Activated CD8-positive, alpha-beta memory T cell treated with anti-CD3 and anti-CD28 coated beads, Interleukin-2, amount 50 U/mL, for 4 hours (primary cell): ENCODE measurements at regions not wholly inside any gene's neighbourhood (a gene's known extent, or its start where the extent isn't known, plus 50 kb on each side); places are given as distances from the start of the nearest gene placed in this dataset.
"Not testable (repeated sequence)": the region's sequence is repeated elsewhere in the genome, so short reads cannot be mapped to it uniquely, and the experiment has no call there.

Source experiments
- DNase-seq: peaks from one replicate; pipeline ENCODE4 v3.0.0-alpha.2; 2020

DNA sequence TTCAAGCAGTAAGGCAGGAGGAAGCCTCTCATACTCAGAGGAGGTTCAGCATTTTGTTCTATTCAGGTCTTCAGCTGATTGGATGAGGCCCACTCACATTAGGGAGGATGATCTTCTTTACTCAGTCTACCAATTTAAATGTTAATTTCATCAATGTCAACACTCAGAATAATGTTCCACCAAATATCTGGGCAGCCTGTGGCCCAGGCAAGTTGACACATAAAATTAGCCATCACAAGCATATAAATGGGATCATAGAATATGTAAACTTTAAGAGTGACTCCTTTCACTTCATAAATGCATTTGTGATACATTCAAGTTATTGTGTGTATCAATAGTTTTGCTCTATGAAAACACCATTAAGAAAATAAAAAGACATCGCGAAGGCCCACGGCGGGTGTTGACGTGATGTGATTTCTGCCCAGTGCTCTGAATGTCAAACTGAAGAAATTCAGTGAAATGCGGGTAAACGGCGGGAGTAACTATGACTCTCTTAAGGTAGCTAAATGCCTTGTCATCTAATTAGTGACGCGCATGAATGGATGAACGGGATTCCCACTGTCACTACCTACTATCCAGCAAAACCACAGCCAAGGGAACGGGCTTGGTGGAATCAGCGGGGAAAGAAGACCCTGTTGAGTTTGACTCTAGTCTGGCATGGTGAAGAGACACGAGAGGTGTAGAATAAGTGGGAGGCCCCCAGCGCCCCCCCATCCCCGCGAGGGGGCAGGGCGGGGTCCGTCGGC, 536.1 kb upstream of the AUTS2 start:
- no peak for DNase-seq

GRCh38 chr7:69067397-69067796, 530.9 kb upstream of the AUTS2 start:
- DNase-seq = no peak

DNA sequence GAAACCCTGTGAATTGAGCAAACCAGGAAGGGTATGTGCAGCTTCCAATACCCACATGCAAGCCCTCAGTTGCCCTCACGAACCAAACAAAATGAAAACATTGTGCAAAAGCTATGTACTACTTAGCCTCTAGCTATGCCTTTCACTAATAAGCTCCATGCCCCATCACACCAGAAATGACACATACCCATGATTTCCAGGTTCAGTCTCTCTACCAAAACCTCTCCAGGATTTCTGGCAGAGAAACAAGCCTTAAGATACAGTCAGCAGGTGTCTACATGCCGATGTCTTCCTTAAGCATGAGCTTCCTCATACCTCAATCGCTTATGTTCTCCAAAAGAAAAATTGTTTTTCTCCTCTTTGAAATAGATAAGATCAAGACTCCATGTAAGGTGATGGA, 527.8 kb upstream of the AUTS2 start:
- DNase-seq = no peak

- no peak for DNase-seq
These were observed 521.7 kb upstream of the AUTS2 start for GRCh38 chr7:69076566-69076965.

- no peak for DNase-seq
These were observed 519.1 kb upstream of the AUTS2 start for GRCh38 chr7:69078997-69079769.

GRCh38 chr7:69087281-69087680, 511.0 kb upstream of the AUTS2 start:
- DNase-seq = not testable (repeated sequence)

DNA sequence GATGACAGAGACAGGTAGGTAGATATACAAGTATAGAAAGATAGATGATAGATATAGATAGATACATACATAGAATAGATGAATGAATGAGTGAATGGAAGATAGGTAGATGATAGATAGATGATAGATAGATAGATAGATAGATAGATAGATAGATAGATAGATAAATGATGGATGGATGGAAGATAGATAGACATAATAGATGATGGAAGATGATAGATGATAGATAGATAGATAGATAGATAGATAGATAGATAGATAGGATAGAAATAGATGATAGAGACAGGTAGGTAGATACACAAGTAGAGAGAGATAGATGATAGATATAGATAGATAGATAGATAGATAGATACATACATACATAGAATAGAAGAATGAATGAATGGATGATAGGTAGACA, 510.1 kb upstream of the AUTS2 start:
- no peak for DNase-seq

- DNase-seq = no peak
These were observed 507.3 kb upstream of the AUTS2 start for GRCh38 chr7:69090936-69091335.

- DNase-seq = no peak
These were observed 506.8 kb upstream of the AUTS2 start for GRCh38 chr7:69091521-69091920.

- DNase-seq = no peak
These were observed 503.1 kb upstream of the AUTS2 start for GRCh38 chr7:69095127-69095526.

GRCh38 chr7:69095649-69096048, 502.6 kb upstream of the AUTS2 start:
- no peak for DNase-seq

- DNase-seq = no peak
These were observed 494.3 kb upstream of the AUTS2 start for GRCh38 chr7:69104023-69104422.

- no peak for DNase-seq
These were observed 493.2 kb upstream of the AUTS2 start for GRCh38 chr7:69105092-69105491.

- DNase-seq = no peak
These were observed 492.3 kb upstream of the AUTS2 start for GRCh38 chr7:69105981-69106380.

- DNase-seq = not testable (repeated sequence)
These were observed 491.8 kb upstream of the AUTS2 start for GRCh38 chr7:69106449-69106848.

GRCh38 chr7:69106946-69107345, 491.3 kb upstream of the AUTS2 start:
- DNase-seq = not testable (repeated sequence)

- no peak for DNase-seq
These were observed 490.2 kb upstream of the AUTS2 start for GRCh38 chr7:69108097-69108496.

DNA sequence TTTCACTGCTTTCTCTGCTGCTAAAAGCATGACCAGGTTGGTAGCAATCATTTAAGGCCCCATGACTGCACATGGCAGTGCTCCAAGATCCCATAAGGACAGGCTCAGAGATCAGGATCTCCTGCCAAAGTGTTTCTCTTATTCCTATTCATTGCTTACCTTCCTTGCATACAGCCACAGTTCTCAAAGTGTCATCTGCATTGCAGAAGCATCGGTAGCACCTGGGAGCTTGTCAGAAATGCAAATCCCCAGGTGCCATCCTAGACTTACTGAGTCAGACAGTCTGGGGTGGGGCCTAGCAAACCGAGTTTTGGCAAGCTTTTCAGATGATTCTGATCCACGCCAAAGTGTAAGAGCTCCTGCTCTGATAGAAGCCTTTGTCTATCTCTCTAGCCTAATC, 489.0 kb upstream of the AUTS2 start:
- no peak for DNase-seq

- no peak for DNase-seq
These were observed 488.4 kb upstream of the AUTS2 start for GRCh38 chr7:69109879-69110278.

DNA sequence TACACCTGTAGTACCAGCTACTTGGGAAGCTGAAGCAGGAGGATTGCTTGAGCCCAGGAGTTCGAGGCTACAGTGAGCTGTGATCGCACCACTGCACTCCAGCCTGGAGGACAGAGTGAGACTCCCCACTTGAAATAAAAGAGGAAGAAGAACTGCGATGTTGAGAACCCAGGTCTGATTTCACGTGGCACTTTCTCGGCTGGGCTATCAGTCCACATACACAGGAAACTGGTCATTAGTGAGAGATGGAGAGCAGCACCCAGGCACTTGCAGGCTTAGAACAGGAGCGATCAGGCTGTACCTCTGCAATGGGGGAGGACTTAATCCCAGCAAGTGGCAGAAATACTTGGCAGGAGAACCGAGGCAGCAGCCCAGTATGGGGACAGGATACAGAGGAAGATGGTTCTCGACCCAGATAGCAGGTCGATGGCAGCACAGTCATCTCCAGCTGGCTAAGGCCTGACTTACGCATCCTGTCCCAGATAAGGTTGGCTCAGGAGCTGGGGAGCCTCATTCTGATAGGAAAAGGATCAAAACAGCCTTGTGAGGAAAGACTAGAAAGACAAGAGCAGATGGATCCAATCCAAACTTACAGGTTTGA, 487.7 kb upstream of the AUTS2 start:
- no peak for DNase-seq

- DNase-seq = no peak
These were observed 483.9 kb upstream of the AUTS2 start for GRCh38 chr7:69114374-69114773.

DNA sequence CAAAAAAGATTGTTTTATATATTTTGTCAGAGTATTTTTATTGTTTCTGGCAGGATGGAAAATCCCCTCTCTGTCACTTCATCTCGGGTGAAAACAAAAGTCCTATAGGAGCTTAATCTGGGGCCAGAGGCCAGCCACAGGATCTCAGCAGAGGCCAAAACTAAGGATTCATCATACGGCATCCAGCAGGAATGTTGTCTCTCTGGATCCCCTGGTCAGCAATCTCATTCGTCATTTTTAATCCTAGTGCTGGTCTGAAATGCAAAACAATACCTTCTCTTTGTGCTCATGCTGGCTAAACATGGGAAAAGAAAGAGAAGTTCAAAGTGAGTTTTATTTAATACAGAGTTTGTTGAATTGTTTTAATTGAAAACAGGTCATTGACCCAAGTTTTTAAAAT, 482.5 kb upstream of the AUTS2 start:
- no peak for DNase-seq

GRCh38 chr7:69116196-69116595, 482.1 kb upstream of the AUTS2 start:
- not testable (repeated sequence) for DNase-seq

- DNase-seq = no peak
These were observed 475.3 kb upstream of the AUTS2 start for GRCh38 chr7:69122953-69123352.
